ENCODE measurements at regions not wholly inside any gene's neighbourhood (a gene's known extent, or its start where the extent isn't known, plus 50 kb on each side); places are given as distances from the start of the nearest gene placed in this dataset.

DNA sequence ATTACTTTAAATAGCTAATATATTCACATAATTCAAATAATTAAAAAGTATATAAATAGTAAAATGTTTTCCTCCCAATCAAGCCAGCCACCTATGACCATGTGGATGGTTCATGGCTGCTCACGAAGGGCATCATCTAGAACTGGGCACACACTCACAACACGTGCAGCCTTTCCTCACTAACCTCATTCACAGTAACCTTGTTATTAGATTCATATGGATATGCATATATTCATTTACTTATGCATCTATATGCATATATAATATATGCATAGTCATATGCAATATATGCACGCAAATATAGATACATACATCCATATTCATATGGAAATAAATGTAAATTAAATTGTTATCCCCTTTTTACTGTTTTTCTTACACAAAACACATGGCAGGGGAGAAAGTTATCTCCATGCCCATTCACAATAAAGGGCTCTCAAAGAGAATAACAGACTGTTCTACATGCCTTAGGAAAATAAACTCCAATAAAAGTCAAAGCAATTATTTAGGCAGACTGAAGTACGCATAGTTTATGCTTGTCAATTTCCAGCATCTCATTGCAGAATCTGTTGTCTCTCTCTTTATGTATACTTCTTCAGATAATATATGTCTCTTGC, 163.9 kb upstream of the ADGRL3 start:
- TF ChIP-seq CTCF (IDR thresholded peaks at IDR 0.05): no peak
- no peak for TF ChIP-seq POLR2A (IDR thresholded peaks at IDR 0.05)
